ENCODE measurements at regions not wholly inside any gene's neighbourhood (a gene's known extent, or its start where the extent isn't known, plus 50 kb on each side); places are given as distances from the start of the nearest gene placed in this dataset.

DNA sequence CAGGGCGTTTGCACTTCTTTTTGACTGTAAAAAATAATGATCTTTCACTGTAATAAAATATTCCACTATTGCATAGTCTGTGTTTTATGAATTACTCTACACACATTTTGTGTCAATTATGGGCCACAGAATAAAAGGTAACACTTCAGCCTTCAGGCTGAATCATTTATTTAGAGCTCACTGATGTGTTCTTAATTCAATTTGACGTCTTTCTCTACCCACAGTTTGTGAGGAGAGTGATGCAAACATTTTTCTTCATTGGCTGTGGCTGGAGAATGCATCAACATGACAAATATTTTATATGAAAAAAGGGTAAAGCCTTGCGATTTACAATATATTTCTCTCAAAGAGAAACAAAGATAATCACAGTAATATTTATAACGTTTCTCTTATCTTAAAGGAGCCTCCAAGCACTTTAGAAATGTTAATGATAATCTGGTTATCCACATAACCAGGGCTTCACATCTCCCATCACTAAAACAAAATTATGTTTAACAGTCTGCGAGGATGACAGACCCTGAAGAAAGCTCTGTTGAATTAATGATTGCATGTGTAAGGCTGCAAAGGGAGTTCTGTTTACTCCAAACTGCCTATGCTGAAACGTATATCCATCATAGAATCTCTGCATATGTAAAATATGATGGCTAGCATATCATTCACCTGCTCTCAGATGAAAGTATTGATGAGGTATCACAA, 951.3 kb downstream of the ZPLD1 start:
- H3K36me3 ChIP-seq (ENCODE audit: control insufficient read depth in 1 of 2, insufficient read depth in 2 of 2, low read length in 2 of 2) = no peaks in the 10 kb centered on the region
- H3K27me3 ChIP-seq (ENCODE audit: control insufficient read depth in 1 of 2, insufficient read depth in 2 of 2, low read length in 2 of 2) = no peaks in the 10 kb centered on the region
- H3K4me3 ChIP-seq (ENCODE audit: low read depth in 1 of 2, low read length in 2 of 2) = no peak overlapping the region
- no peaks in the 10 kb centered on the region for H3K9me3 ChIP-seq (ENCODE audit: control insufficient read depth in 1 of 2, low read length in 2 of 2)
- no peaks in the 10 kb centered on the region for H3K4me1 ChIP-seq (ENCODE audit: control insufficient read depth in 1 of 2, insufficient read depth in 2 of 2, low read length in 2 of 2)
- H3K27ac ChIP-seq (ENCODE audit: low read depth, low read length) = no peak overlapping the region
- H3K9ac ChIP-seq (ENCODE audit: low read depth in 1 of 2, low read length in 2 of 2) = no peak overlapping the region

DNA sequence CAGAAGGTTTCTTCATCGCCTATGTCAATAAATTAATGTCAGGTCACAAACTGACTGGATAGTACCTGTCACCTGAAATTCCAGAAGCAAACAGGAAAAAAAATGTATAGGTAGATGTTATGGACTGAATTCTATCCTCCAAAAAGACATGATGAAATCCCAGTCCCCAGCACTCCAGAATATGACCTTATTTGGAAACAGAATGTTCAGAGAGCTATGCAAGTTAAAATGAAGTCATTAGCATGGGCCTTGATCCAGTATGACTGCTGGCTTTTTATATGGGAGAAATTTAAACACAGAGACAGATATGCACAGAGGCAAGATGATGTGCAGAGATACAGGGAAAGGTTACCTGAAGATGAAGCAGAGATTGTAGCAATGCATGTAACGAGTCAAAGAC, 953.4 kb downstream of the ZPLD1 start:
- Histone ChIP-seq H3K4me3 (ENCODE audit: low read depth in 1 of 2, low read length in 2 of 2) (no peak overlapping the region), H3K36me3 (ENCODE audit: control insufficient read depth in 1 of 2, insufficient read depth in 2 of 2, low read length in 2 of 2) (no peaks in the 10 kb centered on the region), H3K9ac (ENCODE audit: low read depth in 1 of 2, low read length in 2 of 2) (no peak overlapping the region), H3K9me3 (ENCODE audit: control insufficient read depth in 1 of 2, low read length in 2 of 2) (no peaks in the 10 kb centered on the region), H3K4me1 (ENCODE audit: control insufficient read depth in 1 of 2, insufficient read depth in 2 of 2, low read length in 2 of 2) (no peaks in the 10 kb centered on the region), H3K27ac (ENCODE audit: low read depth, low read length) (no peak overlapping the region), H3K27me3 (ENCODE audit: control insufficient read depth in 1 of 2, insufficient read depth in 2 of 2, low read length in 2 of 2) (no peaks in the 10 kb centered on the region)

DNA sequence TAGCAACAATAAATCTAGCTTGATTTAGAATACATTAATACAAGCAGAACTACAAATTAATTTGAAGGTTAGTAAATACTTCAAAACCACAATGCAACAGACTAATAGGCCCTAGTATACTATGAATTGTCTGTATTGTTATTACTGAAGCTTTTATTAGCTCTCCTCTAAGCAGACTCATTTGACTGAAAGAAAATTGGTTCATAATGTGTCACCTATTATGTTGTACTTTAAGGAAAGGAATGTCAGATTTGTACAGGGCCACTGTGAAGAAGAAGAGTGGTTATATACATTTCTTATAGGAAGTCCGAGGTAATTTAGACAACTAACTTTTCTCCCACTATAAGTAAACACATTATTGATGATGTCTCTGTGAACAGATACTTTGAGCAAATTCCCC, 954.5 kb downstream of the ZPLD1 start:
- Histone ChIP-seq H3K36me3 (ENCODE audit: control insufficient read depth in 1 of 2, insufficient read depth in 2 of 2, low read length in 2 of 2) (no peaks in the 10 kb centered on the region), H3K4me1 (ENCODE audit: control insufficient read depth in 1 of 2, insufficient read depth in 2 of 2, low read length in 2 of 2) (no peaks in the 10 kb centered on the region), H3K27ac (ENCODE audit: low read depth, low read length) (no peak overlapping the region), H3K4me3 (ENCODE audit: low read depth in 1 of 2, low read length in 2 of 2) (no peak overlapping the region), H3K27me3 (ENCODE audit: control insufficient read depth in 1 of 2, insufficient read depth in 2 of 2, low read length in 2 of 2) (no peaks in the 10 kb centered on the region), H3K9me3 (ENCODE audit: control insufficient read depth in 1 of 2, low read length in 2 of 2) (no peaks in the 10 kb centered on the region), H3K9ac (ENCODE audit: low read depth in 1 of 2, low read length in 2 of 2) (no peak overlapping the region)

DNA sequence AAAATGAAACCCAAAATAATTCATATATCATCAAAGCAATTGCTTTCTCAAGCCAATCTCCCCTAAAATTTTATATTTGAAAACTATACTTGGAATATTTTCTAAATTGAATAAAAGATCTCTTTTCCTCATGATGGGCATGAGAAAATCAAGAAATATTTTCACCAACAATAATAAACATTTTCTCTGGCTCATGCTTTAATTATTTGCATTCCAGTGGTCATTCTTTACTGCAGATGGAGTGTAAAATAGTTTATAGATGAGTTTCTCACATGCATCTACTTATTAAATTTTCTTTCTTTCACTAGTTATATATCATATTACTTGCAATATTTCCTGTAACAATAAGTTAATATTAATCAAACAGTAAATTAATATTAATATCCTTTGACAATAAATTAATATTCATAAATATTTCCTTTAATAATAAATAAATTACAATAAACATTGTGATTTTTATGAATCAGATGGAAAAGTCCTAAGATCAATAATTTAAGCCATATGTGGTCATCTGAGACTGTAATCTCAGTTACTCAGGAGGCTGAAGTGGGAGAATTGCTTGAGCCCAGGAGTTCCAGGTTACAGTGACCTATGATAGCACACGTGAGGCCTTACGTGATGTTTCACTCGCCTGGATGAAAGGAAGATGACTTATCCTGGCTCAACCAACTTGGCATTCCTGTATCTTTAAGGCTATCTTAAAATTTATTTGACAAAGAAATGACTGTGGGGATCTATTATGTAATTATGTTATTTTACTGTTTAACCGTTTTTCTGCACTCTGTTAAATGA, 958.8 kb downstream of the ZPLD1 start:
- no peak overlapping the region for H3K27ac ChIP-seq (ENCODE audit: low read depth, low read length)
- H3K27me3 ChIP-seq (ENCODE audit: control insufficient read depth in 1 of 2, insufficient read depth in 2 of 2, low read length in 2 of 2) = no peaks in the 10 kb centered on the region
- H3K36me3 ChIP-seq (ENCODE audit: control insufficient read depth in 1 of 2, insufficient read depth in 2 of 2, low read length in 2 of 2) = no peaks in the 10 kb centered on the region
- no peak overlapping the region for H3K9ac ChIP-seq (ENCODE audit: low read depth in 1 of 2, low read length in 2 of 2)
- no peaks in the 10 kb centered on the region for H3K4me1 ChIP-seq (ENCODE audit: control insufficient read depth in 1 of 2, insufficient read depth in 2 of 2, low read length in 2 of 2)
- no peak overlapping the region for H3K4me3 ChIP-seq (ENCODE audit: low read depth in 1 of 2, low read length in 2 of 2)
- no peaks in the 10 kb centered on the region for H3K9me3 ChIP-seq (ENCODE audit: control insufficient read depth in 1 of 2, low read length in 2 of 2)

DNA sequence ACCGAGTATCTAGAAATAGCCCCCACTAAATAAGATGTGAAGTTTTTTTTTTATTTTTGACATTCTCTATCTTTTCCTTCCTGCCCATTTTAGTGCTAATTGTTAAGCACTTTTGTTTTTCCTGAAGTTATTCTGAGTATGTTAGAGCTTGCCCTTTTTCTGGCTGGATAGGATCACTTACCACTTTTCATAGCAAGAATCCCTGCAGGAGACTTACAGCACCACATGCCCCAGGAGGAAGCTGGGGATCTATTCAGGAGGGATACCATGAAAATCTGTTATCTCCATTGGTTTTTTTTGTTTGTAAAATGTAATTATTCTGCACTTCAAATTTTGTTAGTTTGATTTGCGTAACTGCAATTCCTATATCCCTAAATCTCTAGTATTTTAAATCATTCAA, 968.4 kb downstream of the ZPLD1 start:
- Histone ChIP-seq H3K36me3 (ENCODE audit: control insufficient read depth in 1 of 2, insufficient read depth in 2 of 2, low read length in 2 of 2) (no peaks in the 10 kb centered on the region), H3K9ac (ENCODE audit: low read depth in 1 of 2, low read length in 2 of 2) (no peak overlapping the region), H3K27ac (ENCODE audit: low read depth, low read length) (no peak overlapping the region), H3K27me3 (ENCODE audit: control insufficient read depth in 1 of 2, insufficient read depth in 2 of 2, low read length in 2 of 2) (no peaks in the 10 kb centered on the region), H3K9me3 (ENCODE audit: control insufficient read depth in 1 of 2, low read length in 2 of 2) (no peaks in the 10 kb centered on the region), H3K4me1 (ENCODE audit: control insufficient read depth in 1 of 2, insufficient read depth in 2 of 2, low read length in 2 of 2) (no peaks in the 10 kb centered on the region), H3K4me3 (ENCODE audit: low read depth in 1 of 2, low read length in 2 of 2) (no peak overlapping the region)

DNA sequence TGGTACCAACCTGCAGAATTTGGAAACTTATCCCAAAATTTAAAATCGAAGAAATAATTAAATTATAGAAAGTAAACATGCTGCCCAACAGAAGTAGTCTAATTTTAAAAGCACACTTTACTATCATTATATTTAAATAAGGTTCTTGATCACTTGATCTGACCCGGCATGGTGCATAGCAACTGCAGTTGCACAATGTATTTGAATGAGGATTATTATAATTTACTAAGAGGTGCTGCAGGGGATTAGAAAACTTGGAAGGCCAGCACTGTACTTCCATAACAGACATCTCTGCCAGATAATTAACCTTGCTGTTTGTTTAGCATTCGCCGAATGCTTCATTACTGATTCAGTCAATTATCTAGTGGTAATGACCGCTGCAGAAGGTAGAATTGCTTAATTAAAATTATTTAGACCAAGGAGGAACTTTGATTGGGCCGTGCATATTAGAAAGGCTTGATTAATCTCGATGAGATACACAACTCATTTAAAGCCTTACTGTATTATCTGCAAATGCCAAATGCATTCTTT, 971.6 kb downstream of the ZPLD1 start:
- H3K4me3 ChIP-seq (ENCODE audit: low read depth in 1 of 2, low read length in 2 of 2) = no peak overlapping the region
- H3K9me3 ChIP-seq (ENCODE audit: control insufficient read depth in 1 of 2, low read length in 2 of 2) = no peaks in the 10 kb centered on the region
- no peaks in the 10 kb centered on the region for H3K27me3 ChIP-seq (ENCODE audit: control insufficient read depth in 1 of 2, insufficient read depth in 2 of 2, low read length in 2 of 2)
- H3K9ac ChIP-seq (ENCODE audit: low read depth in 1 of 2, low read length in 2 of 2) = no peak overlapping the region
- H3K4me1 ChIP-seq (ENCODE audit: control insufficient read depth in 1 of 2, insufficient read depth in 2 of 2, low read length in 2 of 2) = no peaks in the 10 kb centered on the region
- no peaks in the 10 kb centered on the region for H3K36me3 ChIP-seq (ENCODE audit: control insufficient read depth in 1 of 2, insufficient read depth in 2 of 2, low read length in 2 of 2)
- no peak overlapping the region for H3K27ac ChIP-seq (ENCODE audit: low read depth, low read length)

DNA sequence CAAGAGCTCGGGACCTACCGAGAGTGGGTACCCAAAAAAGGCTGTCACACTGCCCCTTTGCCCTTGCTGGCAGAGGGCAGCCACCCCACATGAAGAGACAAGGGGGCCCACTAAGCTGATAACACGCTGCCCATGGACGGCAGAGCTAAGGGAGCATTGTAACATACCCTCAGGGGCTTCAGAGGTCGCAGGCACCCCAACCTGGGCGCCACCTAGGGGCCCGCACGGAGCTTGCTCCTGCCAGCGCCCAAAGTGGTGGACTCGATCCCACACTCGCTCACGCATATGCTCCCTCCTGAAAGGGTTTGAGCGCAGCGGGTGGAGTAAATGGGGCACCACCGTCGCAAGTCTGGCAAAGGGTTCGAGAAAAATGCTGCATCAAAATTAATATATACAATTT, 975.4 kb downstream of the ZPLD1 start:
- Histone ChIP-seq H3K36me3 (ENCODE audit: control insufficient read depth in 1 of 2, insufficient read depth in 2 of 2, low read length in 2 of 2) (no peaks in the 10 kb centered on the region), H3K9ac (ENCODE audit: low read depth in 1 of 2, low read length in 2 of 2) (no peak overlapping the region), H3K4me3 (ENCODE audit: low read depth in 1 of 2, low read length in 2 of 2) (no peak overlapping the region), H3K4me1 (ENCODE audit: control insufficient read depth in 1 of 2, insufficient read depth in 2 of 2, low read length in 2 of 2) (no peaks in the 10 kb centered on the region), H3K27me3 (ENCODE audit: control insufficient read depth in 1 of 2, insufficient read depth in 2 of 2, low read length in 2 of 2) (no peaks in the 10 kb centered on the region), H3K27ac (ENCODE audit: low read depth, low read length) (no peak overlapping the region), H3K9me3 (ENCODE audit: control insufficient read depth in 1 of 2, low read length in 2 of 2) (no peaks in the 10 kb centered on the region)

DNA sequence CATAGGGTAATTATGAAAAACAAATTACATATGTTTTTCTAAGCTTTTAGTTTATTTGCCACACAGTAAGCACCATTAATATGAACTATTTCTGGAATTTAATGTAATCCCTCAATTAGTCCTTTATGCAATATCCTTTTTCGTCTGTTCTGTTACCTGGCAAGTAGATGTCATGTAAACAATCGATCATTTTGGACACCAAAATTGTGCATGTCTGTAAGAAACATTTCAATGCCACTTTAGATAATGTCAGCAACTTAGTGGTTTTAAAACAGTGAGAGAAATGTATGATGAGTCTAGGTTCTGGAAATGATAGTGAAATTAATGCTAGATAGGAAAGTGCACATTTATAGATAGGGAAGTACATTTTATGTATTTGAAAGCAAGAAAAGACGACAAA, 986.6 kb downstream of the ZPLD1 start:
- Histone ChIP-seq H3K27me3 (ENCODE audit: control insufficient read depth in 1 of 2, insufficient read depth in 2 of 2, low read length in 2 of 2) (no peaks in the 10 kb centered on the region), H3K4me3 (ENCODE audit: low read depth in 1 of 2, low read length in 2 of 2) (no peak overlapping the region), H3K9ac (ENCODE audit: low read depth in 1 of 2, low read length in 2 of 2) (no peak overlapping the region), H3K27ac (ENCODE audit: low read depth, low read length) (no peak overlapping the region), H3K9me3 (ENCODE audit: control insufficient read depth in 1 of 2, low read length in 2 of 2) (no peaks in the 10 kb centered on the region), H3K4me1 (ENCODE audit: control insufficient read depth in 1 of 2, insufficient read depth in 2 of 2, low read length in 2 of 2) (no peaks in the 10 kb centered on the region), H3K36me3 (ENCODE audit: control insufficient read depth in 1 of 2, insufficient read depth in 2 of 2, low read length in 2 of 2) (no peaks in the 10 kb centered on the region)

DNA sequence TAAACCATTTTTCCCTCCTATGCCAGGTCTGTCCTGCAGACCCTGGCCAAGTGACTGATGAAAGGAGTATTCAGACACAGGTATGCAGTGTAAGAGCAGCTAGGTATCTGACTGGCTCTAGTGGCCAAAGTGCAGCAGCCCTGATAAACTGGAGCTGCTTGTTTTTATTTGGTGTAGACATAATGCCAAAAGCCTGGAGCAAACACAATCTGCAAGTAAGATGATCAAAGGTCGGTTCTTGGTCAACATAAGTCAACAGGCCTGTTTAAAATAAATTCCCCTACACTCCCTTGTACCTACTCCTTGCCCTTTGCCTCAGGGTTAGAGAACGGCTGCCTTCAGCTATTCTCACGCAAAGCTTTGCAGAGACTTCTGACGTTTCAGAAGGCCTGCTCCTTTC, 1003.1 kb downstream of the ZPLD1 start:
- H3K36me3 ChIP-seq (ENCODE audit: control insufficient read depth in 1 of 2, insufficient read depth in 2 of 2, low read length in 2 of 2) = no peaks in the 10 kb centered on the region
- no peak overlapping the region for H3K4me3 ChIP-seq (ENCODE audit: low read depth in 1 of 2, low read length in 2 of 2)
- no peaks in the 10 kb centered on the region for H3K9me3 ChIP-seq (ENCODE audit: control insufficient read depth in 1 of 2, low read length in 2 of 2)
- no peak overlapping the region for H3K27ac ChIP-seq (ENCODE audit: low read depth, low read length)
- no peaks in the 10 kb centered on the region for H3K27me3 ChIP-seq (ENCODE audit: control insufficient read depth in 1 of 2, insufficient read depth in 2 of 2, low read length in 2 of 2)
- H3K4me1 ChIP-seq (ENCODE audit: control insufficient read depth in 1 of 2, insufficient read depth in 2 of 2, low read length in 2 of 2) = no peaks in the 10 kb centered on the region
- no peak overlapping the region for H3K9ac ChIP-seq (ENCODE audit: low read depth in 1 of 2, low read length in 2 of 2)

DNA sequence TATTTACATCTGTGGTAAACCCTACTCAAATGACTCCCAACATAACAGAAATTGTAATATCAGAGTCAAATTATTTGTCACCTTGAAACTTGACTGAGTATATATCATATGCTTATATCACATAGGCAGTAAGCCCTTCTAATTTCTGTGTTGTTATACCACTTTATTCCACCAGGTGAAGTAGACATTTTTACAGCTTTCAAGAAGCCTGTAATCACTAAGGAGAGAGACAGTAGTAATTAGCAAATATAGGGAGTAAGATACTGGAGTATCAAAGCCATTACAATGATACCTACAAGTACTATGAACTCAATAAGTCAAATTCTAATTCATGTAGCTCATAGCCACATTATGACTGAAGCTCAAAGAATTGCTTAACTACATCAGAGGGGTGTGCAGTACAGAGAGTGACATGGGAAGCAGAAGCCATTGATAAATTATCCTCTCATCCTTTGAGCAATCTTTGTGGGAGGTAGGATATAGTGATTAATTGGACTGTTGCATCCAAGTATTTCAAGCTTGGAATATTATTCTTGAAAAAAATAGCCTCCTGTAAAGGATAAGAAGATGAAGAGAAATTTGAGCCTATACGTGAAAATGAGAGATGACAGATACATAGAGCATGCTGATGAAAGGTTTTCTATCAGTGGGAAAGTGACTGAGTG, 1005.9 kb downstream of the ZPLD1 start:
- H3K9ac ChIP-seq (ENCODE audit: low read depth in 1 of 2, low read length in 2 of 2) = no peak overlapping the region
- no peaks in the 10 kb centered on the region for H3K36me3 ChIP-seq (ENCODE audit: control insufficient read depth in 1 of 2, insufficient read depth in 2 of 2, low read length in 2 of 2)
- H3K27me3 ChIP-seq (ENCODE audit: control insufficient read depth in 1 of 2, insufficient read depth in 2 of 2, low read length in 2 of 2) = no peaks in the 10 kb centered on the region
- no peak overlapping the region for H3K27ac ChIP-seq (ENCODE audit: low read depth, low read length)
- no peaks in the 10 kb centered on the region for H3K9me3 ChIP-seq (ENCODE audit: control insufficient read depth in 1 of 2, low read length in 2 of 2)
- no peaks in the 10 kb centered on the region for H3K4me1 ChIP-seq (ENCODE audit: control insufficient read depth in 1 of 2, insufficient read depth in 2 of 2, low read length in 2 of 2)
- H3K4me3 ChIP-seq (ENCODE audit: low read depth in 1 of 2, low read length in 2 of 2) = no peak overlapping the region
